ENCODE measurements at regions not wholly inside any gene's neighbourhood (a gene's known extent, or its start where the extent isn't known, plus 50 kb on each side); places are given as distances from the start of the nearest gene placed in this dataset.

GRCh38 chr2:65507102-65508069 lies 75.0 kb upstream of the SPRED2 start:
- no peak for DNase-seq

- no peak for DNase-seq
Observed at GRCh38 chr2:65504814-65505697, 72.7 kb upstream of the SPRED2 start.

GRCh38 chr2:65504201-65504600 lies 71.8 kb upstream of the SPRED2 start:
- DNase-seq = no peak

GRCh38 chr2:65503746-65504145 lies 71.3 kb upstream of the SPRED2 start:
- no peak for DNase-seq

GRCh38 chr2:65501836-65502235 lies 69.4 kb upstream of the SPRED2 start:
- no peak for DNase-seq

- DNase-seq = no peak
Observed at GRCh38 chr2:65501074-65501473, 68.7 kb upstream of the SPRED2 start.

- DNase-seq = no peak
Observed at GRCh38 chr2:65500310-65501040, 68.1 kb upstream of the SPRED2 start.

- DNase-seq = no peak
Observed at GRCh38 chr2:65499216-65499615, 66.8 kb upstream of the SPRED2 start.

- DNase-seq = no peak
Observed at GRCh38 chr2:65498396-65498795, 66.0 kb upstream of the SPRED2 start.

GRCh38 chr2:65495251-65495877 lies 63.0 kb upstream of the SPRED2 start:
- no peak for DNase-seq

- no peak for DNase-seq
Observed at GRCh38 chr2:65494078-65494477, 61.7 kb upstream of the SPRED2 start.

- DNase-seq = no peak
Observed at GRCh38 chr2:65491381-65491905, 59.0 kb upstream of the SPRED2 start.

- no peak for DNase-seq
Observed at GRCh38 chr2:65490222-65490621, 57.8 kb upstream of the SPRED2 start.

GRCh38 chr2:65489269-65489668 lies 56.9 kb upstream of the SPRED2 start:
- DNase-seq = no peak

GRCh38 chr2:65488527-65488926 lies 56.1 kb upstream of the SPRED2 start:
- no peak for DNase-seq

- DNase-seq = no peak
Observed at GRCh38 chr2:65487404-65487803, 55.0 kb upstream of the SPRED2 start.

- DNase-seq = no peak
Observed at GRCh38 chr2:65486802-65487201, 54.4 kb upstream of the SPRED2 start.

- DNase-seq = no peak
Observed at GRCh38 chr2:65486282-65486681, 53.9 kb upstream of the SPRED2 start.

GRCh38 chr2:65485839-65486238 lies 53.4 kb upstream of the SPRED2 start:
- DNase-seq = no peak

- DNase-seq = no peak
Observed at GRCh38 chr2:65483763-65484162, 51.4 kb upstream of the SPRED2 start.

GRCh38 chr2:65482971-65483370 lies 50.6 kb upstream of the SPRED2 start:
- no peak for DNase-seq
